ENCODE measurements at regions not wholly inside any gene's neighbourhood (a gene's known extent, or its start where the extent isn't known, plus 50 kb on each side); places are given as distances from the start of the nearest gene placed in this dataset.

DNA sequence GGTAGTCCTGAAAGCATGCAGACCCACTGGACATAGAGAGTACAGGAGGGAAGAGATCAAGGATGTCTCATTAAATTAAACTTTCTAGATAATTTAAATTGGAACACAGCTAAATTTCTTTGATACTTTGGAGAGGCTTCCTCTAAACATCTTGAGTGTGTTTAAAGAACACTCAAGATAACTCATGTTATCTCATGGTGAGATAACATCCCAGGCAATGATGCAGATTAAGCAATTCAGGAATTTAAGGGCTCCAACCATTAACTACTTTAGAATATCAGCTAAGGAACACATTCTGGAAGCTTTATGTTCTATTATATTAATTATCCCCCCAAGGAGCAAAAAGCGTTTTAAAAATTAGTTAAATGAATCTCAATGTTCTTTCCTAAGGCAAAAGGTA lies 289.2 kb upstream of the RUNX1 start:
- no peak for DNase-seq (ENCODE audit: low read depth)

DNA sequence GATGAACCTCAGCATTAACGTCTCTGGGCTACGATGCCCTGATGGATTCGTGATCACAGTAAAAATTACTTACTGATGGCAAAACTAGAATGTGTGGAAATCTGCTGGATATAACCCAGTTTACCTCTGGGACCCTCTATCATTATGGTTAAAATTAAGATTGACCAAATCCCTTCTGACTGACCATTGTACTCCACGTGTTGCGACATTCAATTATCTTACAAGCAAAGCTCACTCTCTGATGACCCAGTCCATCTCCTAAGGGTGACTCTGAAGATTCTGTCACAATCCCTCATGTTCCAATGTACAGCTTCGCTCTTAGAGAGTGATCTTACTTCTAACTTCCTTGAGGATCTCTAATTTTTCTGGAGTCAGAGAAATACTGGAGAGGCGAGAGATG lies 288.5 kb upstream of the RUNX1 start:
- DNase-seq (ENCODE audit: low read depth), result no peak

DNA sequence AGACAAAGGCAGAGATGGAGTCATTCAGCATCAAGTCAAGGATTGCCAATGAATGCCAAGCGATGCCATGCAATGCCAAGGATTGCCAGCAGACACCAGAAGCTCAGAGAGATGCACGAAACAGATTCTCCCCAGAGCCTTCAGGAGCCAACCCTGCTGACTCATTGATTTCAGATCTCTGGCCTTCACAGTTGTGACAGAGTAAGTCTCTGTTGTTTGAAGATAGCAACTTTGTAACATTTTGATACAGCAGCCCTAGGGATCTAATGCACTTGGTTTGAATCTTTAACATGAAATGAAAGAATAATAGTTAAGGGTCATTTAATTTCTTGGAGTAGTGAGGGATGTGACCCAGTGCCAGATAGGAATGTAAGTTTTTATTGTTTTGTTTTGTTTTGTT lies 287.4 kb upstream of the RUNX1 start:
- DNase-seq (ENCODE audit: low read depth), result peak; percentile 14

GRCh38 chr21:35335951-35336446 lies 286.9 kb upstream of the RUNX1 start:
- DNase-seq (ENCODE audit: low read depth), result no peak

DNA sequence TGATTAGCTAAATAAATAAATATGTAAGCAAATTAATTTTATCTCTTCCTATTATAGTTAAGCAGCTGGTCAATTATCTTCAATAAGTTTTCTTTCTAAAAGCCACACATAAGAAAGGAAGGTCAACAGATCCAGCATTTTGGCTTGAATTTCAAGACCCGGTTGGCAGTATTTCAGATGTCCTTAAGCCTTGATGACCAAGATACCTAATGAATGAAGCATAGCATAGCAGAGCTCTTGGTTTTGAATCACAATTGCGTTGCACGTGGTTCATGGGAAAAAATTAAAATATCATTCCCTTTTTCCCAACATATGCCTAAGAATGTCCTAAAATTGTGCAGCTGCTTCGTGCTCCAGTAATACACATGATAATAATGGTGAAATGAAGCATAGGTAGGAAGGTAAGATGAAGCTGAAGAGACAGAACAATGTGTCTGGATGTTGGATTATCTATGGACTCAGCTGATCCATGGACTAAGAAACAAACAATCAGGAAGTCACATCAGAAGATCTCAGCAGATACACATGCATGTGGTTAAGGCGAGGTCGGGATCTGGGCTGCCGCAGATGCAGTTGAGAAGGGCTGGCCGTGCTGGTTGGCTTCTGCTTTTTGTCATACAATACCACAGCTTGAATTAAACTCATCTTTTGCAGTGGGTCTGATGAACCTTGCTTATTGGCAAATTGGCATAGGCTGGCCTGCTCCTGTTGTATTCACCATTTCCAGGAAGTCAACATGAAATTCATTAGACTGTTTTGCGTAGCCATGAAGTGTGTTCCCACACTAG lies 284.9 kb upstream of the RUNX1 start:
- peak; percentile 72 for DNase-seq (ENCODE audit: low read depth)

GRCh38 chr21:35332841-35333426 lies 283.8 kb upstream of the RUNX1 start:
- DNase-seq (ENCODE audit: low read depth), result no peak

DNA sequence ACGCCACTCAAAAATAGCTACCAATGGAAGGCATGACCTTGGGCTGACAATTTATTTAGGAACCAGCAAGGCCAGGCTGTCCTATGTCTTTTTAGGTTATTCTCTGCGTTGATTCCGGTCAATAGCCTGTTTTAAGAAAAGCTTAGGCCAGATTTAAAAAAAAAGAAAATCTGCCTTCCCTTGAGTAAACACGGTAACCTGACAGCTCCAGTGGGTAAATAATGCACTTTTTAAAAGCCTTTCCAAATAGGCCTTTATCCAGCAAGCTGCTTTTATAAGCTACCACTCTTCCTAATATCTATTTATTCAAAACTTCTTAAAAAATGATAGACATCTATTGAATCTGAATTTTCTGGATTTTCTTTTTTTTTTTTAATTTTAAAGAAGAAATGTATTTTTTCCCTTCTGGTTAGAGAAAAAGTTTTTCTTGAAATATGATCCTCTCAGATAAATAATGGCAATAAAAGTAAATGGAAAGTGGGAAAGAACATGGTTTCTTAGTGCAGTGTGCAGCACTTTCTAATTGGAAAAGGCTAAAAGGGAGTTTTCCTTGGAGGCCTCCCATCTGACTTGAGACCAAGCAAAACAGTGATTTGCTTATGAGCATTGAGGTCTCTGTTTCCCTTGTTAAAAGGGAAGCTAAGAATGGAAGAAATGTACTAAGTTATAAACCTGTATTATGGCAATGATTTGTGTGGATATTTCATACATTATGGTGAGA lies 281.0 kb upstream of the RUNX1 start:
- no peak for DNase-seq (ENCODE audit: low read depth)

DNA sequence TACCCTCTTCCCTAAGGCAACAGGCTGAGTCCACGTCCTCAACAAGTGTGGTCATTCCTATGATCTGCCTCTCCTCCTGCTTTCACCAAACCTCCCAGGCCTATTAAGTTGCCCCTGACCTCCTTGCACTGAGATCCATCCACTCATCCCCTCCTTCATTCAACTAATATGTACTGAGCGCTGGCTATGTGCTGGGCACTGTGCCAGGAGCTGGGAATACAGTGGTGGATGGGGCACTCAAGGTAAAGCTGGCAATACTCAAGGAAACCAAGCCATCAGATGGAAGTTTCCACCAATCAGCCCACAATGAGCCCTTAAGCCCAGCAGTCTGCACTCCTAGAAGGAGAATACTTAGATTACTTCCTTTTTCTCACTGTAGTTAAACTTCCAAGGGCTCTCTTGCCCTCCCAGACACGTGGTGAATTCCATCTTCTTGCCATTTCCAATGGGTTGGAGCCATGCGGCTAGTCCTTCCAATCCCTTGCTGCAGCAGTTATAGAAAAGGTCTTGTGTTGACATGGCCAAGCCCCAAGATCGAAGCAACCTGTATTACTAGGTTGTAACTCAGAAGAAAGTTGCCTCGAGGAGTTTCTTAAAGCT lies 279.9 kb upstream of the RUNX1 start:
- no peak for DNase-seq (ENCODE audit: low read depth)

GRCh38 chr21:35326677-35327076 lies 277.6 kb upstream of the RUNX1 start:
- no peak for DNase-seq (ENCODE audit: low read depth)

DNA sequence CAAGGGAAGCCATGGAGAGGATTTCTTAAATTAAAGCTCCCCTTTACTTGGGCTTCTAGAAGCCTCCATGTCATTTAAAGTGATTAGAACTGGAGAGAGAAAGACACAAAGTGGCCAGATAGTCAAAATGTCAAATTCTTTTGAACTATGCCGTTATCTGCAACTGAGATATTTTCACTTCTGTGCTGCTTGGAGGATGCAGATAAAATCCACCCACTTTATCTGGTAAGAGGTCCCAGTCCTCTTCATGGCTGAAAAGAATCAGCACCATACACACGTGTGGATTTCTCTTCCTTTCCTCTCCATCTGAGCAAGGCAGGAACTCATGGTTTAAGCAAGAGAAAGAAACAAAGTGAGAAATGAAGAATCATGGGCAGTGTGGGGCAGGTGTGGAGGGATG lies 276.9 kb upstream of the RUNX1 start:
- DNase-seq (ENCODE audit: low read depth), result no peak

- DNase-seq (ENCODE audit: low read depth), result no peak
Measured at GRCh38 chr21:35324372-35325220, 275.5 kb upstream of the RUNX1 start.

DNA sequence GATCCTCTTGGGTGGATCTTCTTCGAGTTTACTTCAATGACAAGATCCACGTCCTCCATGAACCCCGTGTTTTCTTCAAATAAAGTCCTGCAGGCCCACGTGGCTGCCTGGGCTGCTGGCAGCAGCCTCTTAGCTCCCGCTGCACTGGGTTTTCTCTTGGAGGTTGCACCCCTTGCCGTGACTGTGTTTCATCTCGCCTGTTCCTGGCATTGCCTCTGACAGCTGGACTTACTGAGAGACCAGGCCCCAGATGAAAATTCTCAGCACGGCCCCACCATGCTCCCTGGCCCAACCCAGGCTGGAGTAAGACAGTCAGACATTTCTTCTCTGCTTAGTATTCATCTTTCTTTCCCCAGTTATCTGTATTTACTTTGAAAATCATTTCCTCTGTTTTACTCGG lies 274.8 kb upstream of the RUNX1 start:
- DNase-seq (ENCODE audit: low read depth), result no peak

DNA sequence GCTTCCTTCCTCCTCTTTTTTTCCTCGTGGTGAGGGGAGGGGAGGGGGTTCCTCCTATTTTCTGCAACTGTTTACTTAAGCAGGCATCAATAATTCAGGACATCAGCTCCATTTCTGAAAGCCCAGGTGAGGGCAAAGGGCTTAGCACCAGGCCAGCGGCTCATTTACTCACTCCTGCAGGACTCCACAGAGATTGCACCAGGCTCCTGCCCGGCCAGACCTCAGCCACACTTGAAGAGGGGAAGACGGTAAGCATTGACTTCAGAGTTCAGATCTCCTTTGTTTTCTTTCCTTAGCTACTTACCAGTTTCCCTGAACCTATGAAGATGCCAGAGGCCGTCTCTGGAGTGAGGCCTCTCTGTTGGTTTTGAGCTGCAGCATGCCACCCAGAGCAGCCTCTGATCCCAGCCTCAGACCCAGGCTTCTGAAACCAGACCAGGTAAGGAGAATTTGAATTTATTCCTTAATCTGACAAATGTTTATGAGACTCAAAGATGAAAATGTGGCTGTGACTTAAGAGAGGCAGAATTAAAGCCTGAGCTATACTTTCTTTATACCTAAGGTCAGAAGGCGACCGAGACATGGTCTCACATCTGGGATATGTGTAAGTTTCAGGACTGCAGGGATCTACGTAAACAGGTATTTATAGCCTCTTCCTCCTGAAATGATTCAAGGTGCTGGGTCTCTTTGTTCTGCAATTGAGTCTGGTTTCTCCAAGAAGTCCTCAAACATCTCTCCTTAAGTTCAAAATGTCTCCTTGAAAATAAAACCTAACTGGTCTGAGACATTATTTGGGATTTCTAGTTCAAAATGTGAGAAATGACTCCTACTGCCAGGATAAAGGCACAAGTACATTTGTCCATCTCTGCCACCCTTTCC lies 272.5 kb upstream of the RUNX1 start:
- no peak for DNase-seq (ENCODE audit: low read depth)

GRCh38 chr21:35319684-35320283 lies 270.7 kb upstream of the RUNX1 start:
- DNase-seq (ENCODE audit: low read depth), result no peak

DNA sequence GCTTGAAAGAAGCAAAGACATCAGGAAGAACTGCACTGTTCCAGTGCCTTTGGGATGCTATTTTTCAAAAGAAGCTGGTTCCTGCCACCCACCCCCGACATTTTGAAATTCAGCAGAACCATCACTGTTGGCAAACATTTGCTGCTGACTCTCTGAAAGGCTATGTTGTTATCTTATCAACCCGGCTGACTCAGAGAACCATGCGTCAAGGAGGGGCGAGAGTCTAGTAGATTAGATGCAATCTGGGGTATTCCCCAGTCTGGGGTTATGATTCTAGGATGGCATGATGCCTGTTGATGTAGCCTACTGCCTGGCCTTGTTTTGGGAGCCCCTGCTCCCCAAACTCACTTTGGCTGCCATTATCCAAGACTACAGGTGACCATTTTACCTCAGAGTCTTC lies 267.8 kb upstream of the RUNX1 start:
- DNase-seq (ENCODE audit: low read depth), result no peak

DNA sequence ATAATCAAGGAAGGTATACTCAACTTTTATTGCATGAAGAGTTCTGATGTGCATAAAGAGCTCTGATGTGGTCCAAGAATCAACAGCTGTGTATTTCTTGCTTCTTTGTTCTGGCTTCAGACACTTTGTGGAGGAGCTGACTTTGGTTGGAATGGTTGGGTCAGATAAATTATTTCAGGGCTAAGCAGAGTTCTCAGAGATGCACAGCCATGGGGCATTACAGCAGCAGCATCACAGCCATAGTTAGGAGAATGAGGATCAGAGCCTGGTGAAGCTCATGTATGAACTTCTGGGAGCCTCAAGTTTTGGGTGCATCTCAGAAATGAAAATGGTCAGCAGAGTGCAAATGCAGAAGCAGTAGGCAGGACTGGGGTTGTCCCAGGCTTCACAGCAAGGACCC lies 267.4 kb upstream of the RUNX1 start:
- no peak for DNase-seq (ENCODE audit: low read depth)

GRCh38 chr21:35314857-35315582 lies 265.9 kb upstream of the RUNX1 start:
- no peak for DNase-seq (ENCODE audit: low read depth)

- DNase-seq (ENCODE audit: low read depth), result no peak
Measured at GRCh38 chr21:35311985-35312384, 262.9 kb upstream of the RUNX1 start.

DNA sequence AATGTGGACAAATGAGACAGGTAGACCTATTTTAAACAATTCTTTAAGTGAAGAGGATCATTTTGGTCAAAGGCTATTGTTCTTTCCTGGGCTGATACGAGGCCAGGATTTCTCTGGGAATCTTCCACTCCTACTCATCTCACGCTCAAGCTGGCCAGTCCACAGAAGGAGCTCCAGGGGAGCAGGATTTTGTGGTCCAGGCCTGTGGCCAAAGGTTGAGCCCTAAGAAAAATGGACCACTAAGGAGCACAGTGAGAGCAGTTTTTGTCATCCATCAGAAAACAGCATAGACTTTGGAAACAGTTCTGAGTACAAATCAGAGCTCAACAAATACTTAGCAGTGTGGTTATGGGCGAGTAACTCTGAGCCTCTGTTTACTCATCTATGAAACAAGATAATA lies 260.2 kb upstream of the RUNX1 start:
- no peak for DNase-seq (ENCODE audit: low read depth)

DNA sequence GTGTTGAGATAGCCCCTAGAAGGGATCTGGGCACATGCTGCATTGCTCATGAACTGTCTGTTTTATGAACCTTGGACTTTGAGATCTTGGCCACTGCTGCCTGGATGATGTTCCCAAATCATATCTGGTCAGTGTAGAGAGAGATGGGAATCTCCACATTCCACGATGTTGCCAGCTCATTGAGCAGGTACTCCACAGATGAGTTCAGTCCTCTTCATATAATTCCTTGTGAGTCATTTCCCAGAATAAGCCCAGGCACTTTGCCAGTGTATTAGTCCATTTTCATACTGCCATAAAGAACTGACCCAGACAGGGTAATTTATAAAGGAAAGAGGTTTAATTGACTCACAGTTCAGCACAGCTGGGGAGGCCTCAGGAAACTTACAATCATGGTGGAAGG lies 254.0 kb upstream of the RUNX1 start:
- DNase-seq (ENCODE audit: low read depth), result no peak

All from CMK (cell line).